ENCODE measurements at regions not wholly inside any gene's neighbourhood (a gene's known extent, or its start where the extent isn't known, plus 50 kb on each side); places are given as distances from the start of the nearest gene placed in this dataset.

GRCh38 chr1:25066256-25066655 lies 136.2 kb upstream of the RUNX3 start:
- H3K79me2 ChIP-seq (ENCODE audit: insufficient read depth, low read length), result no peaks in the 10 kb centered on the region
- ATAC-seq (no peak), DNase-seq (ENCODE audit: low spot score) (no peak), FAIRE-seq (no peak)
- in situ Hi-C loops (cut with HindIII; ENCODE audit: extremely low pct_ligation_motif_present, low pct_unique_long_range_greater_than_20kb) (no loop called here), intact Hi-C loops (cut with micrococcal nuclease; ENCODE audit: unreplicated experiment) (no loop called here)
- no peaks in the 10 kb centered on the region for H4K20me1 ChIP-seq (ENCODE audit: insufficient read depth, low read length)
- H3K27ac ChIP-seq (ENCODE audit: extremely low read length, insufficient read depth, low read length), result no peak overlapping the region
- H3K27me3 ChIP-seq (ENCODE audit: control insufficient read depth in 1 of 2, insufficient read depth in 2 of 2, low read length in 2 of 2), result peaks cover 3 to 39% of the 10 kb centered on the region in 2 experiments; a peak in 3 of 5 replicates
- 1% methylated on average over 8 of the region's 8 CpGs for WGBS (ENCODE audit: low lambda C conversion rate)
- TF ChIP-seq BRF2 (CRISPR knock-in tag; IDR thresholded peaks at IDR 0.05) (no peak), SP140L (CRISPR knock-in tag; IDR thresholded peaks at IDR 0.05; ENCODE audit: borderline replicate concordance) (no peak), ISL2 (CRISPR knock-in tag; IDR thresholded peaks at IDR 0.05) (no peak), ZNF598 (CRISPR knock-in tag; IDR thresholded peaks at IDR 0.05; ENCODE audit: borderline replicate concordance) (no peak), ZFX (CRISPR knock-in tag; IDR thresholded peaks at IDR 0.05; ENCODE audit: low read depth) (no peak), MTF1 (CRISPR knock-in tag; IDR thresholded peaks at IDR 0.05) (no peak), ZFP62 (CRISPR knock-in tag; IDR thresholded peaks at IDR 0.05) (no peak), ZNF30 (CRISPR knock-in tag; IDR thresholded peaks at IDR 0.05) (no peak), ZNF574 (CRISPR knock-in tag; IDR thresholded peaks at IDR 0.05) (no peak), ZGPAT (CRISPR knock-in tag; IDR thresholded peaks at IDR 0.05) (no peak), ATAD3A (CRISPR knock-in tag; IDR thresholded peaks at IDR 0.05) (no peak), ZNF615 (CRISPR knock-in tag; IDR thresholded peaks at IDR 0.05; ENCODE audit: borderline replicate concordance) (no peak), NCOR1 (IDR thresholded peaks at IDR 0.05; ENCODE audit: borderline replicate concordance, low read length) (no peak), ZNF552 (CRISPR knock-in tag; IDR thresholded peaks at IDR 0.05; ENCODE audit: borderline replicate concordance) (no peak), ZNF781 (CRISPR knock-in tag; IDR thresholded peaks at IDR 0.05; ENCODE audit: borderline replicate concordance, not compliant biosample characterization) (no peak), TRIM24 (CRISPR knock-in tag; IDR thresholded peaks at IDR 0.05) (no peak), ZNF652 (CRISPR knock-in tag; IDR thresholded peaks at IDR 0.05; ENCODE audit: borderline replicate concordance, low read depth) (no peak)
- TF ChIP-seq, protein P1, sequence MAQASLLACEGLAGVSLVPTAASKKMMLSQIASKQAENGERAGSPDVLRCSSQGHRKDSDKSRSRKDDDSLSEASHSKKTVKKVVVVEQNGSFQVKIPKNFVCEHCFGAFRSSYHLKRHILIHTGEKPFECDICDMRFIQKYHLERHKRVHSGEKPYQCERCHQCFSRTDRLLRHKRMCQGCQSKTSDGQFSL (CRISPR knock-in tag; IDR thresholded peaks at IDR 0.05), result no peak
- no peaks in the 10 kb centered on the region for H3K36me3 ChIP-seq (replicated peaks in 1 of 2; ENCODE audit: control insufficient read depth in 1 of 2, insufficient read depth in 2 of 2, low read length in 2 of 2)
- H3K9me3 ChIP-seq (ENCODE audit: low read length), result no peaks in the 10 kb centered on the region
- H3K4me1 ChIP-seq (ENCODE audit: insufficient read depth, low read length), result no peaks in the 10 kb centered on the region
- H3K4me3 ChIP-seq (replicated peaks in 1 of 3; ENCODE audit: insufficient read depth in 1 of 3, low read depth in 2 of 3, low read length in 3 of 3), result no peak overlapping the region
- CTCF ChIA-PET (ENCODE audit: low intra/inter-chr PET ratio, low total read pairs), result no interaction called here
- POLR2A ChIA-PET, result no interaction called here
- no peak overlapping the region for H3K4me2 ChIP-seq (ENCODE audit: low read depth, low read length)
- H2AFZ ChIP-seq (ENCODE audit: low read length), result no peak overlapping the region
- no TSS peak for BruUV-seq (replicated peaks)
- H3K9ac ChIP-seq (ENCODE audit: insufficient read depth, low read depth, low read length), result no peak overlapping the region

Data from HepG2 (cell line).